PC-3 (cell line): ENCODE measurements at regions not wholly inside any gene's neighbourhood (a gene's known extent, or its start where the extent isn't known, plus 50 kb on each side); places are given as distances from the start of the nearest gene placed in this dataset.

Experiments
- EZH2 ChIP-seq: fragments of 300-600 bp; sonication (generic); IDR thresholded peaks from one replicate; pipeline ENCODE4 v1.6.1; 2017; ENCODE audit warnings: antibody characterized with exemption, mild to moderate bottlenecking, low read length; ENCODE audit not compliant: unreplicated experiment
- EZH2phosphoT487 ChIP-seq: fragments of 300-600 bp; sonication (generic); IDR thresholded peaks from 2 replicates; pipeline ENCODE4 v1.6.1; 2018; ENCODE audit warnings: mild to moderate bottlenecking, antibody characterized with exemption, low read length, borderline replicate concordance
- TF ChIP-seq, protein P1 (sequence below): fragments of 300-600 bp; sonication (generic); conservative IDR thresholded peaks from 2 replicates; pipeline ENCODE4 v1.5.1; 2017; ENCODE audit warnings: antibody characterized with exemption, low read depth, mild to moderate bottlenecking, low read length

GRCh38 chr5:108529381-108529780 lies 147.5 kb upstream of the FBXL17 start:
- TF ChIP-seq, protein P1, sequence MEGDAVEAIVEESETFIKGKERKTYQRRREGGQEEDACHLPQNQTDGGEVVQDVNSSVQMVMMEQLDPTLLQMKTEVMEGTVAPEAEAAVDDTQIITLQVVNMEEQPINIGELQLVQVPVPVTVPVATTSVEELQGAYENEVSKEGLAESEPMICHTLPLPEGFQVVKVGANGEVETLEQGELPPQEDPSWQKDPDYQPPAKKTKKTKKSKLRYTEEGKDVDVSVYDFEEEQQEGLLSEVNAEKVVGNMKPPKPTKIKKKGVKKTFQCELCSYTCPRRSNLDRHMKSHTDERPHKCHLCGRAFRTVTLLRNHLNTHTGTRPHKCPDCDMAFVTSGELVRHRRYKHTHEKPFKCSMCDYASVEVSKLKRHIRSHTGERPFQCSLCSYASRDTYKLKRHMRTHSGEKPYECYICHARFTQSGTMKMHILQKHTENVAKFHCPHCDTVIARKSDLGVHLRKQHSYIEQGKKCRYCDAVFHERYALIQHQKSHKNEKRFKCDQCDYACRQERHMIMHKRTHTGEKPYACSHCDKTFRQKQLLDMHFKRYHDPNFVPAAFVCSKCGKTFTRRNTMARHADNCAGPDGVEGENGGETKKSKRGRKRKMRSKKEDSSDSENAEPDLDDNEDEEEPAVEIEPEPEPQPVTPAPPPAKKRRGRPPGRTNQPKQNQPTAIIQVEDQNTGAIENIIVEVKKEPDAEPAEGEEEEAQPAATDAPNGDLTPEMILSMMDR: no peak
- TF ChIP-seq EZH2 (no peak), EZH2phosphoT487 (no peak)
